GM21390 (cell line): ENCODE measurements at regions not wholly inside any gene's neighbourhood (a gene's known extent, or its start where the extent isn't known, plus 50 kb on each side); places are given as distances from the start of the nearest gene placed in this dataset.

Experiments
- ATAC-seq: cut with Tn5 transposase; IDR thresholded peaks from one replicate; pipeline ENCODE4 v1.9.1; 2021; ENCODE audit not compliant: unreplicated experiment

- no peak for ATAC-seq
Observed at GRCh38 chr6:145245119-145245518, 490.2 kb downstream of the EPM2A start.

GRCh38 chr6:145247692-145248419 lies 487.5 kb downstream of the EPM2A start:
- ATAC-seq: no peak

GRCh38 chr6:145250436-145250835 lies 484.9 kb downstream of the EPM2A start:
- ATAC-seq: no peak

DNA sequence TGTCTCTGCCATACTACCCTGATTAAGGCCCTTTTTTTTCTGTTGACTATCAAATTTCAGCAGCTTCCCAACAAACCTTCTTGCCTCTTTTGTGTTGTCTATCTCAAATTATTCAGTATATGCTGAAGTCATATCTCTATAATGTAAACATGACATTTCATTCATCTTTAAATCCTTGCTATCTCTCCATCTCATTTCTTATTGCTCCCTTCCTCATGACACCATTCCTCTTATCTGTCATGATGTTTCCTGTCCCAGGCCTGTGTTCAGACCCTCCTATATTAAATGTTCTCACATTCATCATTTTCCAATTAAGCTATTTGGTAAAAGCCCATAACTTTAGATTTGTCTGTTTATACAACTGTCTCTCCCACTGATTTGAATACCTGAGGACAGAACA lies 482.6 kb downstream of the EPM2A start:
- no peak for ATAC-seq

DNA sequence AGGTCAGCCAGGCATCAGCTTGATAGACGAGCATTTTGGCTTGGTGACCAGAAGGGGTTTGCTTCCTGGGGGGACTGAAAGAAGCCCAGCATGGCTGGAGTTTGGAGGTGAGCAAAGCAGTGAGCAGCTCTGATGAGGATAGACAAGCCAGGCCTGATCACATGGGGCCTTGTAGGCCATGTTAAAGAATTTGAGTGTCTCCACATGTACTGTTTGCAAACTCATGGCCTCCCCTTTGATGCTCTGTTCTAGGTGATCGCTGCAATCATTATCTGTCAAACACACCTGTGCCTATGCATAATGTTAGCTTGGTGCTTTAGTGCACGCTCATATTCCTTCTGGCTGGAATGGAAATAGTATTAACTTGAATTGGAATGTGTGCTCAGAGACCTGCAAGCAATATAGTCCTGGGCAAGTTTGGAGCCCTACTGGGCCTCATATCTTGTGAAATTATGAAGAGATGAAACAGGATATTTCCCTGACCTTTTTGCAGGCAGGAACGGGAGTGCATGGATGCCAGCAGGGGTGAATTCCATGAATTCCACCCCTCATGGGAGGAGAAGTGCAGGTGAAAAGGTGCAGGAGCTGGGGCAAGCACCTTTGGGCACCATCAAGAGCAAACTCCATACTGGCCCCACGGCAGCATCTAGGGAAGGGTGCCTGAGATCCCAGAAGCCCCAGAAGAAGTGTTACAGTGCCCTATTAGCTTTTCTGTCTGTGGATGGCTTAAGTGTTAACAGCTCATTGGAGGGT lies 480.5 kb downstream of the EPM2A start:
- no peak for ATAC-seq

GRCh38 chr6:145257704-145258103 lies 477.6 kb downstream of the EPM2A start:
- ATAC-seq: no peak

DNA sequence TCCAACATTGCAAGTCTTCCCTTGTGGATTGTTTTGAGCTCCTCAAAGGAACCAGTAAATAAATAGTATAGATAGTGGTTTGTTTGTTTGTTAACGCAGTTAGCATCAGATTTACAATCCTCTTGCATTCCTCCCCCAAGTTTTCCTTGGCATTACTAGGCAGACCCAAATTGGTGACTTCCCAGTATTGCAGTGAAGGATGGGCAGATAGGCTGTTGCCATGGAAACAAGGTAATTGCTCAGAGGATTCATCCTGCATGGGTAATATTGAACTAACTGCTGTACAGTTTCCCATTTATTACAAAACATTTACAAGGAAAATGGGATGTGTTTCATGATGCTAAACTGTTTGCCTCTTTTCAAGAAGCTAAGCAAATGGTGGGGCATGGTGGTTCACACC lies 477.2 kb downstream of the EPM2A start:
- ATAC-seq: no peak

DNA sequence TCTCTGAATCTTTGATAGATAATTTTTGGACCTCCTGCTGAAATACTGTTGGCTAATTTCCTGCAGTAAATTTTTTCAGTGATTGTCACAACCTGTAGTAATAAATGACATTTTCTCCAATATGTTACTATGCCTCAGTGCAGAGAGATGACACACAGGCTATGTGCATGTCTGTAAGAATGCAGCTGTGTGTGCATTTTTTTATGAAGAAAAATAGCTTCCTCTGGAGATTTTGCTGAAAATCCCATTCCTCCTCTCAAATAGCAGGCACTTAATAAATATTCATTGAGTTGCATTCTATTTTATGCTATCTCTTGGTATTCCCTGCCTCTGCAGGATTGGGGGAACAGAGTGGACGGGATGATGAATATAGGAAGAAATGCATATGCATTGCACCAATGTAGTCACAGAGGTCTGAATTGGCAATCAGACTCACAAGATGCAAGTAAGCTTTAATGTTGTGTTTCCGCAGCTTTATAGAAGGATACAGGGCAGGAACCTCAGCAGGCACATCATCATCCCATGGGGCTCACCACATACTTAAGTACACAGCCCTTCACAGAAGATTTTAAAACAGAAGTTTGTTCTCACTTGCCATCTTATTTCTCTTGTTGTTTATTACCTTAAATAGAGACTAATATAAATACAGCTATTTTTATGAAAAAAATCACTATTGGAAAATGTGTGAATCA lies 474.7 kb downstream of the EPM2A start:
- ATAC-seq: no peak

DNA sequence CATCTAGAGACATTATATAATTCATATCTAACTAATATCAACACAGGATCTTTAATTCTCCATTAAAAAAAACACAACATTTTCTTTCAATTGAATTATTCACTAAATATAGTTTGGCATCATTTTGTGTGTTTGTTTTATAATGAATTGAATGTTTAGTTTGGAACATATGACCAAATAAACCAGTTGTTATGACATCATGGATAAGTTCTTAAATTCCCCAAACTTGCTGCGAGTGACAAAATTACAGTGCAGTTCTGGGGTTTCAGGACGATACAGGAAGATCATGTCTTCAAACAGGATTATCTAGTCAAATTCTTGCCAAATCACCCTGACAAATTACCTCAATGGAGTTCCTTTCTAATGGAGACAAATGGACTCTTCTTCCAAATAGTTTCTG lies 473.6 kb downstream of the EPM2A start:
- ATAC-seq: no peak

DNA sequence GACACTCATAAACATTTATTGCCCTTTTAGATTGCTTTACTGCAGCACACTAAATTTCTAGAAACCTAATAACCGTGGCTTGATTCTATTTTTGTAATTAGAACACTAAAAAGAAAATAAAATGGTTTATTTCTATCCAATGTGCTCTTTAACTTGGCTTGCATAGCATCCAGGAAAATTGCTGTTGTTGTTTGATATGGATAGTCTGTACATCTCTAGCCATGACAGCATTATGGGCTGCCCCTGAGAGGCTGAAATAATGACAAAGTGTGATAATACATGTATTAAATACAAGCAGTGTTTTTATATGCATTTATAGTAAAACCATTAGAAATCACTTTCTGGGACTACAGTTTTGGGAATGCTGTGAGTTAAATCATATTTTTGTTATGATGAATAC lies 472.5 kb downstream of the EPM2A start:
- ATAC-seq: no peak

DNA sequence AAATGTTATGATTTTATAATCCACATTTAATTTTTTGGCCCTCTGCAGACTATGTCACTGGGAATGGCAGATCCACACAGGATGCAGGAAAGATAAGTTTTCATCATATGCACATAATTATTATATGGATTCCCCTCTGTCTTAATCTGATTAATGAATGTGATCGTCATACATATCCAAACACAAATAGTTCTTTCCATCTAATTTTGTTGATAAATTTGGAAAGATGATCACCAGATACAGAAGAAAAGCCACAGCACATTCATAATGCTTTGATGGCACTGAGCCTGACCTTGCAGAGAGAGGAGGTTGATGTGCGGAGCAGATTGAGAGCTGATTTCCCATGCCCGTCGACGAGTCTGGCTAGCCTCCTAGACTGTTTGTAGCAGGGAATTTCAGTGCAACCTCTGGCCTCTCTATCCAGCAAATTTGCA lies 471.5 kb downstream of the EPM2A start:
- no peak for ATAC-seq

DNA sequence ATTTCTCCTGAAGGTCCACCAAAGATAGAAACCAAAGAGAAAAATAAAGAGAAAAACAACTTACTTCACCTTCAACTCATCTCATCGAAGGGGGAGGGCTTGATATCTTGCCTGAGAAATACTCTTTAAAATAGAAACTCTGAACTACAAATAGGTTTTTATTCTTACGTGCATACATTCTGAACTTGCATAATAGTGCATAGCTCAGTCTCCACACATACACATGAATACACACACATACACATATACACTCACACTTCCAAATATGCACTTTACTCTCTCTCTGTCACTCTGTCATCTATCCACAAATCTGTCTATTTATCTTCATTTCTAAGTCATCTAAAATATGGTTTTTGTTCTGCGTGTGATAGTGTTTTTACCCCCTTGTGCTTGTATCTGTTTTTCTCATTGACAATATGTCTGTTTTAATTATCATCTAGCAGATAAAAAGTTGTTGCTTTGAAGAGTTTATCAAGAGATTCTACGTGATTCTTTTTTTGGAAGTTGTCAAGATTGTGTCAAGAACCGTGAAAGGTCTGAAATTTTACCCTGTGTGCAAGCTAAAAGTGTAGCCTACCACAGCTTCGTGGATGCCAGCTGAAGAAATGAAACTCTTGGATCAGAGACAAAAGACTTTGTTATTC lies 468.8 kb downstream of the EPM2A start:
- no peak for ATAC-seq

DNA sequence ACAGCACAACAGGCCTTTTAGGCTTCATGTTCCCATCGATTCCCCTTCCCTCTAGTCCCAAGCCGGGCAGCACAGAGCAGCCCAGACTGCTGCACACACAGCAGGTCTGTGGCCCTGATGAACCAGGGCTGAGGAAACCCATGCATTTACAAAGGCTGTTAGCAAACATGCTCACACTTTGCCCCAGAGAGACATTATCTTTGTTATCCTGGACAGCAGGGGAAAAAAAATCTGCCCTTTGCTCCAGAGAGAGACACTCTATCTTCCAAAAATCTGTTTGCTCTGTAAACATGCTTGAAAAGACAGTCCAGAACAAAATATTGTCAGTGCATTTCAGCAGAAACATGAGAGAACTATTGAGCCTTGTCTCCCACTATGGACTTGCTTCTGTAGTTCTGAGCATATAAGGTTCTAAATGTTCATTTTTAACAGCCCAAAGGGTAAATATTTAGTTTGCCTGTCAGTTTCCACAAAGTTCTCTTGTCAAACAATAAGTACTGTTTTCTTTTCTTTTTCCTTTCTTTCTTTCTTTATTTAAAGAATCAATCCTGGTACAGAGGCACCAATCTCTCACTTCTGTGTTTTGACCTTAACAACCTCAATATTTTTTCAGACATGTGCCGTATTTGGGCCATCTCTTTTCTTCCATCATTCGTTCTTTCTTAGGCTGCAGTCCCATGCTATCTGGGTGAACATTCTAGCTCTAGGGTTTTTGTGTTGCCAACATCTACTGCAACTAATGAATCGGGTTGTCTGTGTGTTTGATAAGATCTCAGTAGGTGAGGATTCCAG lies 468.0 kb downstream of the EPM2A start:
- no peak for ATAC-seq

GRCh38 chr6:145270464-145270863 lies 464.9 kb downstream of the EPM2A start:
- ATAC-seq: no peak

DNA sequence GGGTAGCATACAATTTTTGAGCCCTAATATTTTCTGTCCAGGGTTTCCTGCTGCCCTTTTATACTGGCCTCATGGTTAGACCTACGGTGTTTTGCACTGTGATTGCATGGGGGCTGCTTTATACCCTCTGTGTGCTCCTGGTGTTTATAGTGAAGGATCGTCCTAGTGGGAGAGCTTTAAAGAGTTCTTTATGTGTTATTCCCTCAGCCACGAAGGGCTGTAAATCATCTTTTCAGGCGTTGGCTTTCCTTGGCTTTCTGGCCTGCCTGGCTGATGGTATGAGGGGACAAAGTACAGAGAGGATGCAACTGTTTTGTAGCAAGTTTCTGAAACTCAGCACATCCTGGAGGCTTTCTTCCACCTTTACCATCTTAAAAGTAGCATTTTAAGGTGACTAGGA lies 464.3 kb downstream of the EPM2A start:
- ATAC-seq: no peak

GRCh38 chr6:145271577-145271976 lies 463.7 kb downstream of the EPM2A start:
- no peak for ATAC-seq

DNA sequence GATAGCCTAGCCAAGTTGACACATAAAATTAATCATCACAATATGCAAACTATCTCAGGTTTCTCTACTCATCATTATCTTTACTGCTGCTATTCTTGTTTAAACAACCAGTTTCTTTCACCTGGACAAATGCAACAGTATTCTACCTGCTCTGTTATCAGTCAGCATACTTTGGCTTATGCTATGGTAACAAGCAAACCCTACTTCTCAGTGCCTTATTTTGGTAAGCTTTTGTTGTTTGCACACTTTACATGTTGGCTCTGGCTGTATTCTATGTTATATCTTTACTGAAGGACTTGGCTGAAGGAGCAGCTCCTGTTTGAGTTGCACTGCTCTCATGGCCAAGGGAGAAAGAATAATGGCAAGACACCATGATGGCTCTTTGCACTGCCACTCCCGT lies 463.1 kb downstream of the EPM2A start:
- no peak for ATAC-seq

DNA sequence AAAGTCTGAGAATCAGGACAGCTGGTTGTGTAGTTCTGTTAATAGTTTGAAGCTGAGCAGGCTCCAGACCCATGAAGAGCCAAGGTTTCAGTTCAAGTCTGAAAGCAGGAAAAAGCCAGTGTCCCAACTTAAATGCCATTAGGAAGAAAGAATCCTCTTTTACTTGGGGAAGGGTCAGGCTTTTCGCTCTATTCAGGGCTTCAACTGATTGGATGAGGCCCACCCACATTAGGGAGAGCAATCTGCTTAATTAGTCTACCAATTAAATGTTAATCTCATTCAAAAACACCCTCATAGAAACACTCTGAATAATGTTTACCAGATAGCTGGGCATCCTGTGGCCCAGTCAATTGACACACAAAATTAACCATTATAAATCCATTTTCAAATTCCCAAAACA lies 462.2 kb downstream of the EPM2A start:
- no peak for ATAC-seq

DNA sequence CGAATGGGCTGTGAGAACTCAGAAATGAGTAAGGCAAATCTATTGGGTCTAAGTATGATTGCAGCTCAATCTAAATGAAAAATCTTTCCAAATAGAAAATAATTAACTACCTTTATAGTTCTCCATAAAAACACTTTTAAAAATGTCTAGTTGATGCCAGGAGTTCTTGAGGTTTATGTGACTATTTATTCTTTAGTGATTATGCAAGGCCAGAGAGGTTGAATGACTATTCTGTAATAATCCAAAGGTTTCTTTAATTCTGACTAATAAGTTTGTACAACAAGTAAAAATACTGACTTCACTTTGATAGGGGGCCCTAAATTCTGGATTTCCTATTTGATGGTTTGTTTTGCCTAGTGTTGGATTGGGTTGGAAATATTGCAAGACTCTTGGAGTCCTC lies 461.2 kb downstream of the EPM2A start:
- ATAC-seq: no peak

- ATAC-seq: no peak
Observed at GRCh38 chr6:145275019-145275418, 460.3 kb downstream of the EPM2A start.

DNA sequence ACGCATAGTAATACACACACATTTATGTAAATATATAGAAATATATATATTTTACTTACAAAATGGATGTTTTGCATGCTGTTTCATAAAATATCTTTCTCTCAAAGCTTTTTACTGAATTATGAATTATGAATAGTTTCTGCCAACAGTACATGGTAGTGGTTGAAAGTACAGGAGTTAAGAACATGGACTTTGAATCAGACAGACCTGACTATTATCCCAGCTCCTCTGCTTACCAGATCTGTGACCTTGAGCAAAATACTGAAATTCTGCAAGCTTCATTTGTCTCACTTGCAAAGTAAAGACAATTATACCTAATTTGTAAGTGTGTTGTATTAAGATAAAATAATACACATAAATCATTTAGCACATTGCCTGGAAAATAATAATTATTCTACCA lies 459.5 kb downstream of the EPM2A start:
- no peak for ATAC-seq
